Nephron (organoid): ENCODE measurements at regions not wholly inside any gene's neighbourhood (a gene's known extent, or its start where the extent isn't known, plus 50 kb on each side); places are given as distances from the start of the nearest gene placed in this dataset.

Experiments used
- H3K27ac Mint-ChIP-seq, 3 experiments: 2 replicates each; pipeline ENCODE4 v1.8.0; 2020; ENCODE audit warnings: mixed read lengths in 3 of 3, mild to moderate bottlenecking in 2 of 3, moderate library complexity in 1 of 3
- H3K27me3 Mint-ChIP-seq: 2 replicates; pipeline ENCODE4 v1.8.0; 2021; ENCODE audit warnings: low read depth, mild to moderate bottlenecking, moderate library complexity, mixed read lengths
- H3K36me3 Mint-ChIP-seq: 2 replicates; pipeline ENCODE4 v1.8.0; 2020; ENCODE audit warnings: low read depth, mixed read lengths
- H3K4me1 Mint-ChIP-seq: 2 replicates; pipeline ENCODE4 v1.8.0; 2020; ENCODE audit warnings: mixed read lengths
- H3K4me3 Mint-ChIP-seq, 3 experiments: 2 replicates each; pipeline ENCODE4 v1.8.0; 2020; ENCODE audit warnings: mild to moderate bottlenecking in 3 of 3, mixed read lengths in 3 of 3, moderate library complexity in 2 of 3
- H3K9me3 Mint-ChIP-seq: 2 replicates; pipeline ENCODE4 v1.8.0; 2020; ENCODE audit warnings: mixed read lengths
- CTCF ChIP-seq, 3 experiments: fragments of 200-600 bp; sonication (generic); IDR thresholded peaks; one replicate each; pipeline ENCODE4 v1.5.0; 2021; ENCODE audit warnings: antibody characterized with exemption in 3 of 3; ENCODE audit not compliant: unreplicated experiment in 3 of 3

DNA sequence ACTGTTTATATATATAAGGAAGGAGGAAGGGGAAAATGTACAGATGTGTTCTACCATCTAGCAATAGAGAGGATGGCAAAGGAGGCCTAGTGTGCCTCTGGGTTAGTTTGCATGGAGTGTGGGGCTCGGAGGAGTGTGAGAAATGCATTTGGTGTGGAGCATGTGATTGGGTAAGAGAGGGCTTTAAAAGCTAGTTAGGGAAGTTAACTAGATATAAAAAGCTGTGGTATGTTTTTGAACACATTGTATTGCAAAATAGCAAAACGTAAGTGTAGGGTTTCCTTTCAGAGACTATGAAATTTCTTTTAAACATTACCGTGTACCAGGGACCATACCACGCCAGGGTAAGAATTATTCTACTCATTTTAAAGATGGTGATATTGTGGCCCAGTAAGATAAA is 53.3 kb upstream of the STXBP6 start:
- Mint-ChIP-seq H3K27me3 (no peaks in the 10 kb centered on the region), H3K9me3 (no peaks in the 10 kb centered on the region), H3K4me1 (no peaks in the 10 kb centered on the region), H3K4me3 (no peak overlapping the region), H3K27ac (no peak overlapping the region), H3K36me3 (no peaks in the 10 kb centered on the region)
- TF ChIP-seq CTCF (IDR thresholded peaks at IDR 0.05; ENCODE audit: unreplicated experiment in 3 of 3) = no peak

- Mint-ChIP-seq H3K27me3 (no peaks in the 10 kb centered on the region), H3K4me1 (no peaks in the 10 kb centered on the region), H3K9me3 (no peaks in the 10 kb centered on the region), H3K36me3 (no peaks in the 10 kb centered on the region), H3K27ac (no peak overlapping the region), H3K4me3 (no peak overlapping the region)
- TF ChIP-seq CTCF (IDR thresholded peaks at IDR 0.05; ENCODE audit: unreplicated experiment in 3 of 3) = no peak
Observed at GRCh38 chr14:25102788-25103187, 52.8 kb upstream of the STXBP6 start.

- no peak for TF ChIP-seq CTCF (IDR thresholded peaks at IDR 0.05; ENCODE audit: unreplicated experiment in 3 of 3)
- H3K9me3 Mint-ChIP-seq = no peaks in the 10 kb centered on the region
- no peaks in the 10 kb centered on the region for H3K4me1 Mint-ChIP-seq
- no peaks in the 10 kb centered on the region for H3K36me3 Mint-ChIP-seq
- H3K4me3 Mint-ChIP-seq = no peak overlapping the region
- no peak overlapping the region for H3K27ac Mint-ChIP-seq
- H3K27me3 Mint-ChIP-seq = peaks cover 6% of the 10 kb centered on the region
Observed at GRCh38 chr14:25101276-25101675, 51.3 kb upstream of the STXBP6 start.
